ENCODE measurements at regions not wholly inside any gene's neighbourhood (a gene's known extent, or its start where the extent isn't known, plus 50 kb on each side); places are given as distances from the start of the nearest gene placed in this dataset.

- in situ Hi-C loops (cut with HindIII; ENCODE audit: low sequenced_read_pairs) = no loop called here
- DNase-seq (ENCODE audit: low spot score) = no peak
These were observed 310.6 kb downstream of the NDFIP2 start for GRCh38 chr13:79791471-79792042.

DNA sequence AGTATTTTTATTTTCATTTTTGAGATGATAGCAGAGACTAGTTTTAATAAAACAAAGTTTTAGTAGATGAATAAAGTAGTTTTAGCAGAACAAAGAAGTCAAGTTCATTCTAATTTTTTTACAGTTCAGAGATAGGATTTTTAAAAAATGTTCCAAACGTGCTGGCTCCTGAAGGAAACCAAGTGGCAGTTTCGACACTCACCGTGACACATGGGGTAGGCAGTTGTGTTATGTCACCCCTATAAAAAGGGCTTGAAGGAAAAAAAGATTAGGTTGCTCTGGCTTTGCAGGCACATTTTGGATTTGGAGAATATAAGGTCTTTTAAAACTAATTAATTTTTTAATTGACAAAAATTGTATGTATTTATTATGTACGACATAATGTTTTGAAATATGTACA is 305.2 kb downstream of the NDFIP2 start:
- in situ Hi-C loops (cut with HindIII; ENCODE audit: low sequenced_read_pairs) = no loop called here
- no peak for DNase-seq (ENCODE audit: low spot score)

DNA sequence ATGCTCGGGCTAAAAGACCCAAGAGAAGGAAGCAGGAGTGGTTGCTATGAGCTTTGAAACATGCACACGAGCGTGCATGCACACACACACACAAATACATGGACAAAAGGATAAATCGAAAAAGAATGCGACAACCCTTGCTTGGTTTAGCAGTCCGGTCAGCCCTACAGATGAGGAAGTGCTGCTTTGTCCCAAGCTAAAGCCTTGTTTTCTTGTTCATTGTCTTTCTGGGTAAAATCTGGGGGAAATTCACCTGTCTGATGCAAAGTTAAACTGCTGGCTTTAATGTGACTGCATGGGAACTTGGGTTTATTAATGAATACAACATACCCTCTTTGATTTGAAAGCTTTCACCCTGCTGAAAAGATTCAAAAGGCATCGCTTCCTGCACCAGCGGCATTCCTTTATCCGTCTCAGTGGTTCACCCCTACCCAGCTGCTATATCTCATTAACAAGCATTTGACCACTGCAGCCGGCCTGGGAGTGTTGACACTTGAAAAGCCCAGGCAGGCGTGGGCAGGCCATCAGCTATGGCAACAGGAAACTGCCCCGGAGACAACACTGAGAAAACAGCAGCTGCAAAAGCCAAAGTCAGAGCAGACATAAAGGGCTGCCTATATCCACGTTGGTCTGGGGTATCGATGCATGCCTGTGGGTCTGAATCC is 301.7 kb downstream of the NDFIP2 start:
- DNase-seq (ENCODE audit: low spot score) = peak; percentile 44
- in situ Hi-C loops (cut with HindIII; ENCODE audit: low sequenced_read_pairs) = no loop called here

DNA sequence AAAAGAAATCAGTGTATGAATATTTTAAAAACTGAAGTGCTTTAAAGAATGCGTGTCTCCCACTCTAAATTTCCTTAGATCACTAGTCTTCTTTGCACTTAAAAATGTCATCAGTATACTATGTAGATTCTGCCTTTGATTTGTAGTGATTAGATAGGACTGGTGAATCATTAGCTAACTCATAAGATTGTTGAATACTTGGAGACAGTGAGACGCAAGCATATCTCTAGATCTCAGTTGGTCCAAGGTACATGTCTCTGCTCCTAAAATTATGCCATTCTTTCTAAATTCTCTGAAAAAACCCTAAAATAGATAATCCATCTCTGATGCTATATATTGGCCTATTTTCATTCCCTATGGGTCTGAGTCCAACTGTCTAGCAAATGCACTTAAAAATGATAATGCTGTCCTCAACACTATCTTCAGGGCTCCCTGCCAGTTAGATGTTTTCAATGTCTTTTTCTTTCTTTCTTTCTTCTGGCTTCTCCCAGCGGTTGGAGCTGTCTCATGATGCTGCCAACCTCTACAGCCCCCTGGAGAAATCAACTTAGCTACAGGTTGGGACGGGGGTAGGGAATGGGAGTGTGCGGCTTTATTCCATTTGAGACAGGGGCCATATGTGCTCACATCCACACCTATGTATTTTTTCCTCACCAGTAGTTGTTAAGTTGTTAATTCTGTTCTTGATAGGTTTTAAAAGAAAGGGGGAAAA is 301.0 kb downstream of the NDFIP2 start:
- in situ Hi-C loops (cut with HindIII; ENCODE audit: low sequenced_read_pairs) = no loop called here
- no peak for DNase-seq (ENCODE audit: low spot score)

GRCh38 chr13:79780240-79780639 is 299.3 kb downstream of the NDFIP2 start:
- DNase-seq (ENCODE audit: low spot score) = no peak
- in situ Hi-C loops (cut with HindIII; ENCODE audit: low sequenced_read_pairs) = no loop called here

- in situ Hi-C loops (cut with HindIII; ENCODE audit: low sequenced_read_pairs) = no loop called here
- DNase-seq (ENCODE audit: low spot score) = no peak
These were observed 298.8 kb downstream of the NDFIP2 start for GRCh38 chr13:79779761-79780160.

GRCh38 chr13:79778741-79779460 is 297.9 kb downstream of the NDFIP2 start:
- DNase-seq (ENCODE audit: low spot score) = no peak
- in situ Hi-C loops (cut with HindIII; ENCODE audit: low sequenced_read_pairs) = no loop called here

DNA sequence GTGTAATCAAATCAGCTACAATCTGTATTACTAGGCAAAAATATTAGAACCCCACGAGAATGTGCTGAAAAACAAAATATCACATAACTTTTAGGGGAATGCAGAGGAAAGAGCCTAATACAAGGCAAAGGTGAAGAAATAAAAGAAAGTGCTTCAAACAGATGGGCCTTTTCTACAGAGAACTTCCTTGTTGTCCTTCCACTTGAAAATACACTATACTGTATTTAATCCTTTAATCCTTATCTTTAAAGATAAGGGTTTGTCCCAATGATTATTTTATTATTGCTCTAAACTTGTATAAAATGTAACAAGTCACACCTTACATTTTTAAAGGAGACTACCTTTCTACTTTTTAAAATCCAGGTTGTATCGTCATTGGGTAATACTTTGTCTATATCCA is 296.5 kb downstream of the NDFIP2 start:
- in situ Hi-C loops (cut with HindIII; ENCODE audit: low sequenced_read_pairs) = no loop called here
- DNase-seq (ENCODE audit: low spot score) = no peak

- in situ Hi-C loops (cut with HindIII; ENCODE audit: low sequenced_read_pairs) = no loop called here
- no peak for DNase-seq (ENCODE audit: low spot score)
These were observed 295.8 kb downstream of the NDFIP2 start for GRCh38 chr13:79776531-79777295.

GRCh38 chr13:79775830-79776229 is 294.9 kb downstream of the NDFIP2 start:
- in situ Hi-C loops (cut with HindIII; ENCODE audit: low sequenced_read_pairs) = no loop called here
- DNase-seq (ENCODE audit: low spot score) = peak; percentile 86

DNA sequence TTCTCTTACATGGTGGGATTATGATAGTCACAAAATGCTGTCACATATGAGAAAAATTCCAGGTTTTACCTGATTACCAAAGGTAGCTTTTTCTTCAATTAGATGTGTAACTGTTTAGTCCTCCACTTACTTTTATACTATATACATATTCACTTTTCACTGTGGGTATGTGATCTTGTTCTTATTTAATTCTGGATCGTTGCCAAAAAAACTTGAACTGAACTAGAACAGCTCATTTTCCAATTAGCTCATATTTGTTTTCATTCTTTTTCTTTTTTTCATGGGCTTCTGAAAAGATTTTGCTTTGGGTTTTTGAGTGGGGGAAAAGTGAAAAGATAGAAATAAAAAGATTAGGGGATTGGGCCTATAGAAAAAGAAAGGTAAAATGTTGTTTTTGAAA is 291.9 kb downstream of the NDFIP2 start:
- no peak for DNase-seq (ENCODE audit: low spot score)
- in situ Hi-C loops (cut with HindIII; ENCODE audit: low sequenced_read_pairs) = no loop called here

DNA sequence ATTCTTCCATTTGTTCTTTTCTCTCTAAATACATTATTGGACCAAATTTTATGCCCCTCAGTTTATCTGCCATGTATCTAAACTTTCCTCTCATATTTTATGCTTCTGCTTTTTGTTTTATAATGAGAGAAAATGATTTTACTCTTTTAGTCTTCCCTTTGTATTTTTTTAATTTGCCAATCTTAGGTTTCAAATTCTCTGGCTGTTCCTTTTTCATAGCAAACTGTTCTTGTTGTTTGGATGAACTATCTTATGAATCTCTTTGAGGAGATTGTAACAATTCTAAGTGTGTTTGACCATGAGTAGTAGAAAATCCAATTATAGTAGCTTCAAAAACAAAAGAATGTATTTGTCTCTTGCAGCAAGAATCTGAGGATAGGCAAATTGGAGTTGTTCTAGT is 290.5 kb downstream of the NDFIP2 start:
- in situ Hi-C loops (cut with HindIII; ENCODE audit: low sequenced_read_pairs) = no loop called here
- no peak for DNase-seq (ENCODE audit: low spot score)

DNA sequence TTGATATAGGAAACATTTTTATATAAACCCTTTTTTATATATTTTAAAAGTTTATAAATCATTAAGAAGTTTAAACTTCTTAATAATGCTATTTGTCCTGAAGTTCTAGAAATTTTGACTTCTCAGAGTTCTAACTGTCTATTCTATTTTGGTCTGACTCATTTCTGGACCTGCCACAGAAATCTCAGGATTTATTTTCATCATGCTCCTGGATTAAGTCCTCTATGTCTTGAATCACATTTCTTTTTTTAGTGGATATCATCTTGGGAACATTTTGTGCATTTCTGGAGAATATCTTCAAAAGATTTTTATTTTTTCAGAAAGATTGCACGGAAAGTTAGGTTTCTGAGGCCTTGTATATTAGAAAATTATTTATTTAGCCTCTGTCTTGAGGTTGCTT is 289.1 kb downstream of the NDFIP2 start:
- DNase-seq (ENCODE audit: low spot score) = no peak
- in situ Hi-C loops (cut with HindIII; ENCODE audit: low sequenced_read_pairs) = no loop called here

DNA sequence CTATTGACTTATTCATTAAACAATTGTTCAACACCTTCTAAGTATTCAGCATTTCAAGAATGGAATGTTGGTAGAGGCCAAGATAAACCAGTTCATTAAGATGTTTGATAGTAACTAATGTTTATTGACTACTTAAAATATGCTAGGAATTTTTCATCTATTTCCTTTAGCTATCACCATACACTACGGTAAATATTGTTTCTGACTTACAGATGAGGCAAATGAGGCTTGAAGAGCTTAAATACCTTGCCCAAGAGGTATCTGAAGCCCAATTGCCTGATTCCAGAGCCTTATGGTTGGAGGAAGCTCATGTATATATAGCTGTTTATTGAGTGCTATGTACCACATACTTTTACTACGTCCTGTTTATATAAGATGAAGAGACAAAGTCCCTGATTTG is 286.2 kb downstream of the NDFIP2 start:
- no peak for DNase-seq (ENCODE audit: low spot score)
- in situ Hi-C loops (cut with HindIII; ENCODE audit: low sequenced_read_pairs) = no loop called here

DNA sequence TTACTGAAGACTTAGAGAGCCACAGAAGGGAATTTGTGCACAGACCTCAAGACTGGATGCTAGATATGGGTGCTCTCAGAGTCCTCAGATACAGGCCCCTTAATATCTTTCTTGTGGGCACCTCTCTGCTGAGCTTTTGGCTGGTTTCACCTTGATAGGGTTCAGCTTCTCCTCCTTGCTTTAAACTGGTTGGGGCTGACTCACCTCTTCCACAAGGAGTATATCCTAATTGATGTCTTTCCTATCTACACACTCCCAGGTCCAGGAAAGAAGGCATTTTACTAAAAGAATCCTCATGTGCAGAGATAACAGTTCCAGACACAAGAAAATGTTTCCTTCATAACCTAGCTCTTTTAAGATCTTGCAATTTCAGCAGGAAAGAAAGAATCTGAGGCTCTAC is 284.4 kb downstream of the NDFIP2 start:
- no peak for DNase-seq (ENCODE audit: low spot score)
- in situ Hi-C loops (cut with HindIII; ENCODE audit: low sequenced_read_pairs) = no loop called here

GRCh38 chr13:79749984-79750551 is 269.1 kb downstream of the NDFIP2 start:
- in situ Hi-C loops (cut with HindIII; ENCODE audit: low sequenced_read_pairs) = no loop called here
- peak; percentile 94 for DNase-seq (ENCODE audit: low spot score)

DNA sequence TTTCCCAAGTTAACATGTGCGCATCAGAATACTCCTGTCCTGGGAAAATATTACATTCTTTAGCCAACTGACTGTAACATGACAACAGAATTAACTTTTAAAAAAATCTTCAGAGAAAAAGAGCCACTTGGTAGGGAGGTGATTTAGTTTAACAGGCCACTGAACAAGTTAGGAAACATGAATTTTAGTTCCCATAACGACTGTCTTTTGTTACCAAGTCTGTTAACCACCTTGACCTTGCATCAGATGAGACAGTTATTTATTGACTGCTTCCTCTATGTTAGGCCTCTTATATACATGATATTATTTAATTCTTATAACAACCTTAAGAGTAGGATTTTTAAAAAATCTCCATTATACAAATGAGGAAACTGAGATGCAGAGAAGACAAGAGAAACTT is 268.6 kb downstream of the NDFIP2 start:
- in situ Hi-C loops (cut with HindIII; ENCODE audit: low sequenced_read_pairs) = no loop called here
- no peak for DNase-seq (ENCODE audit: low spot score)

GRCh38 chr13:79745081-79745480 is 264.1 kb downstream of the NDFIP2 start:
- peak; percentile 79 for DNase-seq (ENCODE audit: low spot score)
- in situ Hi-C loops (cut with HindIII; ENCODE audit: low sequenced_read_pairs) = no loop called here

DNA sequence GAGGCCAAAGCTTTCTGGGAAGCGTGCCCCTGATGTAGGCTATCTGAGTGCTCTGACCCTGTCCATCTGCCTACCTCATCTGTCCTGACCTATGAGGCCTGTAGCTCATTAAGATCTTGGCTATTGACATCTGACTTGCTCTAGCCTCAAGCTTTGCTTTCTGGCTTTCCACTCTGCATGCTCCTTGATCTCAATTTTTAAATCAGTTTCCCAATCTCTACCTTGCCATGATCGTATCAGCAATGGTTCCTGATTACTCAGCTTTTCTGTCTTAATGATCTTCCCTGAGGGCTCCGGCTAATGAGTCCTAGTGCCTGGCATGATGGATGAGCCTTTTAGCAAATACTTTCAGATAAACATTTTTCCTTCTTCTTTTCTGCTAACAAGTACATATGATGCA is 262.0 kb downstream of the NDFIP2 start:
- in situ Hi-C loops (cut with HindIII; ENCODE audit: low sequenced_read_pairs) = no loop called here
- no peak for DNase-seq (ENCODE audit: low spot score)
